ENCODE measurements at regions not wholly inside any gene's neighbourhood (a gene's known extent, or its start where the extent isn't known, plus 50 kb on each side); places are given as distances from the start of the nearest gene placed in this dataset.
"Not testable (repeated sequence)": the region's sequence is repeated elsewhere in the genome, so short reads cannot be mapped to it uniquely, and the experiment has no call there.

GRCh38 chr4:24352112-24352511 lies 232.2 kb downstream of the DHX15 start:
- ChIA-PET POLR2A (interaction anchor here (1.0 kb wide), 1 partner anchor 31 kb away, joined by 3 read pairs; no protein-coding TSS in a partner anchor), CTCF (interaction anchor here (0.6 to 0.9 kb wide), 3 partner anchors 29 to 781 kb away, joined by 3 to 5 read pairs (median 3); no protein-coding TSS in a partner anchor)
- no TSS peak for BruUV-seq (replicated peaks)
- TF ChIP-seq CTCF (IDR thresholded peaks at IDR 0.05; ENCODE audit: unreplicated experiment), result no peak
- DNase-seq (ENCODE audit: unreplicated experiment), result no peak
- intact Hi-C loops (cut with micrococcal nuclease), result no loop called here
- Mint-ChIP-seq H3K36me3 (ENCODE audit: insufficient read depth, unreplicated experiment) (no peaks in the 10 kb centered on the region), H3K9me3 (ENCODE audit: unreplicated experiment) (no peaks in the 10 kb centered on the region), H3K27me3 (ENCODE audit: insufficient read depth, unreplicated experiment) (no peaks in the 10 kb centered on the region), H3K4me3 (ENCODE audit: unreplicated experiment) (no peak overlapping the region), H3K27ac (ENCODE audit: low read depth, unreplicated experiment) (no peak overlapping the region), H3K4me1 (ENCODE audit: insufficient read depth, unreplicated experiment) (no peaks in the 10 kb centered on the region)

- CTCF ChIA-PET, result interaction anchor here (0.6 to 2.0 kb wide), 4 partner anchors 8 to 491 kb away, joined by 3 to 4 read pairs (median 4); no protein-coding TSS in a partner anchor
- H3K27ac Mint-ChIP-seq (ENCODE audit: low read depth, unreplicated experiment); DNase-seq (ENCODE audit: unreplicated experiment); BruUV-seq (replicated peaks); intact Hi-C loops (cut with micrococcal nuclease); H3K27me3 Mint-ChIP-seq (ENCODE audit: insufficient read depth, unreplicated experiment); H3K4me3 Mint-ChIP-seq (ENCODE audit: unreplicated experiment); H3K36me3 Mint-ChIP-seq (ENCODE audit: insufficient read depth, unreplicated experiment); H3K9me3 Mint-ChIP-seq (ENCODE audit: unreplicated experiment); H3K4me1 Mint-ChIP-seq (ENCODE audit: insufficient read depth, unreplicated experiment): not testable (repeated sequence)
- POLR2A ChIA-PET, result interaction anchor here (0.6 kb wide), 1 partner anchor 8 kb away, joined by 4 read pairs; no protein-coding TSS in a partner anchor
These were observed 235.0 kb downstream of the DHX15 start for GRCh38 chr4:24349168-24349996.

- Mint-ChIP-seq H3K9me3 (ENCODE audit: unreplicated experiment) (no peaks in the 10 kb centered on the region), H3K4me3 (ENCODE audit: unreplicated experiment) (no peak overlapping the region), H3K4me1 (ENCODE audit: insufficient read depth, unreplicated experiment) (no peaks in the 10 kb centered on the region), H3K36me3 (ENCODE audit: insufficient read depth, unreplicated experiment) (no peaks in the 10 kb centered on the region), H3K27ac (ENCODE audit: low read depth, unreplicated experiment) (no peak overlapping the region), H3K27me3 (ENCODE audit: insufficient read depth, unreplicated experiment) (no peaks in the 10 kb centered on the region)
- intact Hi-C loops (cut with micrococcal nuclease), result no loop called here
- POLR2A ChIA-PET, result no interaction called here
- DNase-seq (ENCODE audit: unreplicated experiment), result no peak
- CTCF ChIA-PET, result interaction anchor here (0.7 kb wide), 1 partner anchor 39 kb away, joined by 3 read pairs; no protein-coding TSS in a partner anchor
- no TSS peak for BruUV-seq (replicated peaks)
- TF ChIP-seq CTCF (IDR thresholded peaks at IDR 0.05; ENCODE audit: unreplicated experiment), result no peak
These were observed 245.1 kb downstream of the DHX15 start for GRCh38 chr4:24339260-24339659.

- no peak for DNase-seq (ENCODE audit: unreplicated experiment)
- H3K27ac Mint-ChIP-seq (ENCODE audit: low read depth, unreplicated experiment), result no peak overlapping the region
- intact Hi-C loops (cut with micrococcal nuclease), result no loop called here
- TF ChIP-seq CTCF (IDR thresholded peaks at IDR 0.05; ENCODE audit: unreplicated experiment), result no peak
- CTCF ChIA-PET, result interaction anchor here (0.6 to 0.8 kb wide), 2 partner anchors 16 to 472 kb away, joined by 3 to 4 read pairs; no protein-coding TSS in a partner anchor
- BruUV-seq (replicated peaks), result no TSS peak
- H3K36me3 Mint-ChIP-seq (ENCODE audit: insufficient read depth, unreplicated experiment), result no peaks in the 10 kb centered on the region
- POLR2A ChIA-PET, result no interaction called here
- H3K27me3 Mint-ChIP-seq (ENCODE audit: insufficient read depth, unreplicated experiment), result no peaks in the 10 kb centered on the region
- H3K4me3 Mint-ChIP-seq (ENCODE audit: unreplicated experiment), result no peak overlapping the region
- no peaks in the 10 kb centered on the region for H3K9me3 Mint-ChIP-seq (ENCODE audit: unreplicated experiment)
- H3K4me1 Mint-ChIP-seq (ENCODE audit: insufficient read depth, unreplicated experiment), result no peaks in the 10 kb centered on the region
These were observed 246.7 kb downstream of the DHX15 start for GRCh38 chr4:24337451-24338190.
